Iris pigment epithelial cell (primary cell): ENCODE measurements at regions not wholly inside any gene's neighbourhood (a gene's known extent, or its start where the extent isn't known, plus 50 kb on each side); places are given as distances from the start of the nearest gene placed in this dataset.

Source experiments
- DNase-seq: peaks from one replicate; pipeline ENCODE4 v3.0.0-alpha.2; 2011; ENCODE audit warnings: low read depth

GRCh38 chr6:87995461-87995860 lies 52.2 kb upstream of the SPACA1 start:
- no peak for DNase-seq

- DNase-seq, result no peak
Observed at GRCh38 chr6:87993356-87993755, 54.3 kb upstream of the SPACA1 start.

- no peak for DNase-seq
Observed at GRCh38 chr6:87990871-87991270, 56.8 kb upstream of the SPACA1 start.

DNA sequence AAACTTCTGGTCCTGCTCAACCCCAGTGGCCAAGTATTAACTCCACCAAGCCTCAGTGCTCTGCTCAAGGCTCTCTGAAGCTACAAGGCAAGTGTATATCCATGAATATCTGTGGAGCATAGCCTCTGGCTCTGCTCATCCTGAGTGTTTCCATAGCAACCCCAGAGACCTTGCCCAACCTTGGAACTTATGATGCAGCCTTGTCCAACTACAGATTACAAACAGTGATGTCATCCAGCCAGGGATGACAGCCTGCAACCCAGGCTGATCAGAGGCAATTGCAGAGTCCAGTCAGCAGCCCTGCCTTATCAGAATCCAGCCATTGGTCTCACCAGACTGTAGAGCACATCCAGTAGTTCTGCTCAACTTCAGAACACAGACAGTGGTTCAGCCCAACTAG lies 65.5 kb upstream of the SPACA1 start:
- DNase-seq, result no peak

DNA sequence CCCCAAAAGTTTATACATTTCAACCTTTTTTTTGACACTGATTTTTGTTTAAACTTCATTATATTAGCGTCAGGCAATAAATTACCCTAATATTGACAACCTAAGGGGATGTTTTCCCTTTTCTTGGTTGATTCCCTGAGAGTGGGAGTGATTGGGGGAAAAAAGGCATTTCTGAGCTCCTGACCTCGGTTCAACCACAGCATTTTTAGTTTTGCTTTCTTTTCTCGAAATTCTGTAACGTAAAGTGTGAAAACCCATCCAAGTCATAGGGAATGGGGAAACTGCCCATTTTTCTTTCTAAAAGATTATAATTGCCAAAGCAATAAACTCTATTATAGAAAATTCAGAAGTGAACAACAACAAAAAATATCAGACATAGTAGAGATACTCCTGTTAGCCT lies 67.9 kb upstream of the SPACA1 start:
- DNase-seq, result no peak

DNA sequence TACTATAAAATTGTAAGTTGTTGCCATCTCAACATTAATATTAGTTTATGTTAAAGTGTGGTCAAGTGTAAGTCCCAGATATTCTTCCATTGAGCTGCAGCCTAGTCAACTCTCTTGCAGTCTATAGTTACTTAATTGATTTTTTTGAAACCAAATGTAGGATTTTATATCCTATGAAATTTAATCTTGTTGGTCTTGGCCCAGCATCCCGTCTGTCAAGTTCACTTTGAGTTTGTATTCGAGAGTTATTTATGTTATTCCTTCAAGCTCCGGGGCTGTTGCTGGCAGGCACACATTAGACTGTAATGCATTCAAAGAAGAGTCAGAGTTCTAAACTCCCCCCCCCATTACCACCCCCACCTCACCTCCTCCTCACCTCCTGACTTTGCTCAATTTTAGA lies 71.0 kb upstream of the SPACA1 start:
- DNase-seq, result no peak

DNA sequence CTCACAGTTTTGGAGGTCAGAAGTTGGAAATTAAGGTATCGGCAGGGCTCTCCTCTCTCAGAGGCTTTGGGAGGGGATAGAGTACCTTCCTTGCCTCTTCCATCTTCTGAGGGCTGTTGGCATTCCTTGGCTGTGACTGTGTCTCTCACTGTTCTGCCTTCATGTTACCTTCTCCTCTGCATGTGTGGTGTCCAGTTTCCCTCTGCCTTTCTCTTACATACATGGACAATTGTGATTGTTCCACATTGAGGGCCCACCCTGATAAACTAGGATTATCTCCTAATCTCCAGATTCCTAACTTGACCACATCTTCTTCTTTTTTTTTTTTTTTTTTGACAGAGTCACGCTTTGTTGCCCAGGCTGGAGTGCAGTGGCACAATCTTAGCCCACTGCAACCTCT lies 72.1 kb upstream of the SPACA1 start:
- no peak for DNase-seq

- no peak for DNase-seq
Observed at GRCh38 chr6:87972279-87972678, 75.4 kb upstream of the SPACA1 start.

DNA sequence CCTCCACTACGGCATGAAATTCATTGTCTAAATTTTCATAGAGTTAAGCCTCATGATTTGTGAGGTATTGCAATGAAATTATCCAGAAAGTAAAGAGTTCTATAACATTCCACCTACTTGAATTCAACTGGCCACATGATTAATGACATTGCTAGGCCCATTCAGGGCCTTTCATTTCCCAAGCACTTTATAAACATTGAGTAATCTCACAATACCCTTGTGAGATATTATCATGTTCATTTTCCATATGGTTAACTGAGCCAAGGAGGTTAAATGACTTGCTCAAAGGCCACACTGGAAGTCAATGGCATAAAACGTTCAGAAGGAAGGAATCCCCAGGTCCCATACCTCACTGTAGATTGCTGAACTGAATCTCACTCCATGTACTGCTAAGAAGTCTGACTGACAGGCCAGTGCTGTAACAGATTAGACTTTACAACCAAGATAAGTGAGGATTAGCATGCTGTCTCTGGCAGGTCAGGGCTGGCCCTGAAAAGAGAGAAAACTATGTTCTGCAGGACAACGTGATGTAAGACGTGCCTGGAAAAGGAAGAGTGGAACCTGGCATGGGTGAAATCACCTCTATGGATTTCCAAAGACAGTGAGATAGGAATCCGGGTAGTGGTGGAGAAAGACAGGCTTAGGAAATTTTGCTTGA lies 75.9 kb upstream of the SPACA1 start:
- no peak for DNase-seq

GRCh38 chr6:87968435-87969278 lies 79.0 kb upstream of the SPACA1 start:
- DNase-seq, result peak; percentile 21

DNA sequence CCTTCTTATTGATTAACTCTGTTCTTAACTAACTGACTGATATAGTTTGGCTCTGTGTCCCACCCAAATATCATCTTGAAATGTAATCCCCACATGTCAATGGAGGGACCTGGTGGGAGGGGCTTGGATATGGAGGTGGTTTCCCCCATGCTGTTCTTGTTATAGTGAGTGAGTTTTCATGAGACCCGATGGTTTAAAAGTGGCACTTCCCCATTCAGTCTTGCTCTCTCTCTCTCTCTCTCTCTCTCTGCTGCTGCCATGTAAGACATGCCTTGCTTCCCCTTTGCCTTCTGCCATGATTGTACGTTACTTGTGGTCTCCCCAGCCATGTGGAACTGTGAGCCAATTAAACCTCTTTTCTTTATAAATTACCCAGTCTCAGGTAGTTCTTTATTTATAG lies 81.8 kb upstream of the SPACA1 start:
- DNase-seq, result no peak

GRCh38 chr6:87959083-87959482 lies 88.6 kb upstream of the SPACA1 start:
- DNase-seq, result no peak

DNA sequence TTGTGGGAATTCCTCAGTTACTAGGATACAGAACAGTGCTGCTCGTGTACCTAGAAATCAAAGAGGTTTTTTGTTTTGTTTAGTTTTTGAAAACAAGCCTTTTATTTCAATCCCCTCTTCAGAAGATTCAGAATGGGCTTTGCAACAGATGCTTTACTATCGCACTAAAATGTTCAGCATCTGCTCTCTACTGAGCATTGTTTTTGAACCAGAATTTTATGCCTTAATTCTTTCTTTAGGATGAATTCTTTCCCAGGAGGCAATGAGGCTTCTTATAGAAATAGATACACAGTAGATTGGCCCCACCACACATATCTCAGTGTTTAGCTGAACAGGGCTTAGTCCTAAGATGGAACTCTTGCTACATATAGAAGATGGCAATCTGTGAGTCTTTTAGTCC lies 95.9 kb upstream of the SPACA1 start:
- no peak for DNase-seq

DNA sequence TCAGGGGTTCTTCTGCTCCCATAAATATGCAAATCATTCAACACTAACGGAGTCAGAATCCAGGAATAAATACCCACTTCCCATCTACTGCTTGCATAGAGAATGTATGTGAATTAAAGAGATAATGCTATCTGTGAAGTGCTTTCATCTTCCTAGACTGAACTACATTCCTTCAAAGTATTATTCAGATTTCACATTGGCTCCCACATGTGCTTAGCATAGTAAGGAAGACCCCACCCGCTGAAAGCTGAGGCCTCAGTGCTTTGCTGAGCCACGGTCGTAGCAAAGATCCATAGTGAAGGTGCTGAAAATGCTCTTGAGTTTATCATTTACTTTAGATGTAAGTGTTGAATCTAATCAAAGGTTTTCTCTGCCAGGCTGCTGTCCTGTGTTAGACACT lies 97.0 kb upstream of the SPACA1 start:
- DNase-seq, result no peak

DNA sequence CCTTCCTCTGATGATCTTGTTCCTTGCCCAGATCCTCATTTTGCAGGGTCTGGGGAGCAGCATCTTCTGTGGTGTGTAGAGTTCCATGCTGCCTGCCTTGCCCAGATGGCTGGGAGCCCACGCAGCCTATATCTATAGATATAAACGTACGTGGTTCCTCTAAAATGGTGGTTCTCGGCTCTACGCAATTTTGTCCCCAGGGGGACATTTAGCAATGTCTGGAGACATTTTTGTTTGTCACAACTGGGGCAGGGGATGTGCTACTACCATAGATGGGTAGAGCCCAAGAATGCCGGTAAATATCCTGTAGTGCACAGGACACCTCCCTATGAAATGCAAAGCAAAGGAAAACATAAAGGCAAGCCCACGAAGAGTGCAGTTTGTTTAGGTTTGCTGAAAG lies 98.4 kb upstream of the SPACA1 start:
- DNase-seq, result no peak

DNA sequence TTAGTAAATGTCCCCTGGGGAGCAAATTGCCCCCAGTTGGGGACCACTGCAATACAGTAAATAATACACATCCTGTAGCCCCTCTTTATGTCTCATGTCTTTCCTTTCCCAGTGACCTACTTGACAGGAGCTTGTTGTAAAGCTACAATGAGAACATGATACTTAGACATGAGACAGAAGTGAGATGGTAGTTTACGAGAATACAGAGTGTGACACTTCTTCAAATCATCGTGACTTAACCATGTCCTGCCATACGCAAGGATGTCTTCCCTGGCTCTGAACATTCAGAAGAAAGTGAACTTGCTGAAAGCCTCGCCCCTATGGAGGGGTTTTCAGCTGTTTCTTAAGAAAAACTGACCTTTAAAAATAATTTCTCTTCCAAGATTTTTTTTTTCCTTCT lies 101.0 kb upstream of the SPACA1 start:
- no peak for DNase-seq

DNA sequence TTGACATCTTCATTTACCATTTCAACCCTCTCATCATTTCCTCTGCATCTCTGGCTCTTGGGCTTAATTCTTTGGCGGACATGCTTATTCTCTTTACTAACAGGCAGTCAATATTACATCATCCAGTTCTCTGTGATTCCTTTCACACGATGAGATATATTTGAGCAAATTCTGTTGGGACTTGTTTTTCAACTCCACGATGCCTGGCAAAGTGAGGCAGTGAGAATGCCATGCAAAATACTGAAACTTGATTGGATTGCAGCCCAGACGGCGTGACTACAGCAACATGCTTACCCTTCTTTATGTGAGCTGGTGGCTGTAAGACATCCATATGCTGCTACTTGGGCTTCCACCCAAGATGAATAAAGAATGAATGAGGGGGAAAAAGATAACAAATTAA lies 101.7 kb upstream of the SPACA1 start:
- DNase-seq, result no peak

- no peak for DNase-seq
Observed at GRCh38 chr6:87945181-87945580, 102.5 kb upstream of the SPACA1 start.

DNA sequence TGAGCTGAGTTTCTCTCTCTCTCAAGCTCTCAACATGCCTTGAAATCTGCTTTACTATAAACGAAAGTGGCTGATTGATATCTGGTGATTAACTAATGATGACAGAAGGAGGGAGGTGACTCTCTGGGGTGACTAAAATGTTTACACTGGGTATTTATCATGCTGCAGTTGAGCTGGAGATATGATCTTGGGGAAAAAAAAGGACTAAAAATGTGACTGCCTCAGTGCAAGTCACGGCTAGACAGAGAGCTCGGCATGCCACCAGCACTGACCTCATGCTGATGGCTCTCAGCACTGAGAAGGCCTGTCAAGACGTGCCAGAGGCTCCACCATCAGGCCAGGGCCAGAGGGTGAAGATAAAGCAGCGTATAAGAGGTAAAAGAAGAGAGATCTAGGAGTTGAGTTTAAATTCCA lies 103.1 kb upstream of the SPACA1 start:
- peak; percentile 15 for DNase-seq

DNA sequence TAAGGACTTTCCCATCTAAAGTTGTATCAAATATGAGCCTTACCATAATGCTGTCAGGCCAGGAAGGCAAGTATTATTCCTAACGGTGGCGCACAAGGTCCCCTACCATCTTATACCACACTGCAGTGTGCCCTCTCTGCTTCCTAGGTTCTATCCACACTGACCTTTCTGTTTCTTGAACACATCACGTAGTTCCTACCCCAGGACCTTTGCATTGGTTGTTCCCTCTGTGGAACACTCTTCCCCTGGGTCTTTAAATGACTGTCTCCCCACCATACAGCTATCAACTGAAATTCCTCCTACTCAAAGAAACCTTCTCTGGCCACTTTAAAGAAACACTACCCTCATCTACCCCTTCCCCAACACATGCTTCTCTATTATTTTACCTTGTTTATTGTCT lies 104.5 kb upstream of the SPACA1 start:
- DNase-seq, result no peak

- DNase-seq, result no peak
Observed at GRCh38 chr6:87941556-87942358, 105.9 kb upstream of the SPACA1 start.

DNA sequence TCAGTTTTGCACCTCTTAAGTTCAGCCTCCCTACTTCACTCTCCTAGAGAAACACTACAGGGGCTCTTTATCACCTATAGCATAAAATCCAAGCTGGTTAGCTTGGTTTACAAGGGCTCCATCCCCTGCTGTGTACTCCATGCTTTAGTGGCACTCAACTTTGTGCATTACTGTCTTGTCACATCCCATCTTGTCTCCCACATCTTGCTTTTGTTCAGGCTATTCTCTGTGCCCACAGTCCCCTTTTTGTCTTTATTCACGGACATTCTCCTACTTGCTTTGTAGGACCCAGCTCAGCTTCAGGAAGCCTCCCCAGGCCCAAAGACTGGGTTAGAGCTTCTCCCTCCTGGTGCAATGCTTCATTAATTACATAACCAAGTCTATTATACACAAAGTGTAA lies 107.9 kb upstream of the SPACA1 start:
- no peak for DNase-seq

DNA sequence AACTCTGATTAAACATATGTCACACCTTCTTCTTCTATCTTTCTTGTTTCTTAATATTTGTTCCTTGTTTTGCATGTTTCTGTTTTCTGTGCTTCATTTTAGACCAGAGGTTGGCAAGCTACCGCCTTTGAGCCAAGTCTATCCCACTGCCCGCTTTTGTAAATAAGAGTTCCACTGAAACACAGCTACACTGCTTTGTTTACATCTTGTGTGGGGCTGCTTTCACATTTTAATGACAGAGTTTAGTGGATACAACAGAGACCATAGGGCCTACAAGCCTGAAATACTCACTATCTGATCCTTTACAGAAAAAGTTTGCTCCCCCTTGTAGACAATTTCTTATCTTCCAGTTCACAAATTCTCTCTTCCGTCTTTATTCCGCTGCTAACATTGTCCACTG lies 109.4 kb upstream of the SPACA1 start:
- DNase-seq, result no peak
